ENCODE measurements at regions not wholly inside any gene's neighbourhood (a gene's known extent, or its start where the extent isn't known, plus 50 kb on each side); places are given as distances from the start of the nearest gene placed in this dataset.

GRCh38 chr2:63658176-63658968 is 69.6 kb downstream of the MDH1 start:
- DNase-seq (ENCODE audit: low read depth): no peak

GRCh38 chr2:63660060-63660459 is 71.3 kb downstream of the MDH1 start:
- DNase-seq (ENCODE audit: low read depth): no peak

- DNase-seq (ENCODE audit: low read depth): peak; percentile 39
These were observed 72.3 kb downstream of the MDH1 start for GRCh38 chr2:63661076-63661475.

- no peak for DNase-seq (ENCODE audit: low read depth)
These were observed 73.5 kb downstream of the MDH1 start for GRCh38 chr2:63662028-63662804.

GRCh38 chr2:63663013-63663864 is 74.5 kb downstream of the MDH1 start:
- DNase-seq (ENCODE audit: low read depth): no peak

- peak; percentile 31 for DNase-seq (ENCODE audit: low read depth)
These were observed 76.3 kb downstream of the MDH1 start for GRCh38 chr2:63665091-63665490.

GRCh38 chr2:63665846-63666475 is 77.2 kb downstream of the MDH1 start:
- DNase-seq (ENCODE audit: low read depth): peak; percentile 91

- peak; percentile 37 for DNase-seq (ENCODE audit: low read depth)
These were observed 78.5 kb downstream of the MDH1 start for GRCh38 chr2:63667132-63667700.

GRCh38 chr2:63668000-63668399 is 79.2 kb downstream of the MDH1 start:
- DNase-seq (ENCODE audit: low read depth): no peak

GRCh38 chr2:63668466-63668865 is 79.7 kb downstream of the MDH1 start:
- no peak for DNase-seq (ENCODE audit: low read depth)

- DNase-seq (ENCODE audit: low read depth): no peak
These were observed 80.8 kb downstream of the MDH1 start for GRCh38 chr2:63669596-63669995.

GRCh38 chr2:63673865-63674533 is 85.2 kb downstream of the MDH1 start:
- DNase-seq (ENCODE audit: low read depth): peak; percentile 41

GRCh38 chr2:63675026-63675425 is 86.3 kb downstream of the MDH1 start:
- no peak for DNase-seq (ENCODE audit: low read depth)

GRCh38 chr2:63676135-63676534 is 87.4 kb downstream of the MDH1 start:
- DNase-seq (ENCODE audit: low read depth): no peak

- DNase-seq (ENCODE audit: low read depth): no peak
These were observed 89.3 kb downstream of the MDH1 start for GRCh38 chr2:63678085-63678484.

GRCh38 chr2:63678551-63678950 is 89.8 kb downstream of the MDH1 start:
- no peak for DNase-seq (ENCODE audit: low read depth)

- no peak for DNase-seq (ENCODE audit: low read depth)
These were observed 90.6 kb downstream of the MDH1 start for GRCh38 chr2:63679252-63679855.

- DNase-seq (ENCODE audit: low read depth): no peak
These were observed 91.7 kb downstream of the MDH1 start for GRCh38 chr2:63680455-63680854.

GRCh38 chr2:63681896-63682295 is 93.1 kb downstream of the MDH1 start:
- no peak for DNase-seq (ENCODE audit: low read depth)

GRCh38 chr2:63692002-63692606 is 103.3 kb downstream of the MDH1 start:
- peak; percentile 60 for DNase-seq (ENCODE audit: low read depth)
